ENCODE measurements at regions not wholly inside any gene's neighbourhood (a gene's known extent, or its start where the extent isn't known, plus 50 kb on each side); places are given as distances from the start of the nearest gene placed in this dataset.
A peak's percentile ranks its signal among the peaks of the same experiment; 100 is the strongest.

DNA sequence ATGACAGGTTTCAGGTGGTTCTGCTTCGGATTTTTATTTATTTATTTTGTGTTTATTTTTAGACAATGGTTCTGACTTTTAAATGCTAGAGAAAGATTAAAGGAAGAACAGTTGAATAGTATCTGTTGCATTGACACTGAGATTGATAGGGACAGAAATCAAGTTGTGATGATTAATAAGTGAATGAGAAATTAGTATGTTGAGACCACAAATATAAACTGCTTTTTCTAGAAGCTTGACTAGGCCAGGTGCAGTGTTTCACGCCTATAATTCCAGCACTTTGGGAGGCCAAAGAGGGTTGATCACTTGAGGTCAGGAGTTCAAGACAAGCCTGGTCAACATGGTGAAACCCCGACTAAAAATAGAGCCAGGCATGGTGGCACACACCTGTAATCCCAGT is 65.1 kb upstream of the TNRC6B start:
- TF ChIP-seq, protein P1, sequence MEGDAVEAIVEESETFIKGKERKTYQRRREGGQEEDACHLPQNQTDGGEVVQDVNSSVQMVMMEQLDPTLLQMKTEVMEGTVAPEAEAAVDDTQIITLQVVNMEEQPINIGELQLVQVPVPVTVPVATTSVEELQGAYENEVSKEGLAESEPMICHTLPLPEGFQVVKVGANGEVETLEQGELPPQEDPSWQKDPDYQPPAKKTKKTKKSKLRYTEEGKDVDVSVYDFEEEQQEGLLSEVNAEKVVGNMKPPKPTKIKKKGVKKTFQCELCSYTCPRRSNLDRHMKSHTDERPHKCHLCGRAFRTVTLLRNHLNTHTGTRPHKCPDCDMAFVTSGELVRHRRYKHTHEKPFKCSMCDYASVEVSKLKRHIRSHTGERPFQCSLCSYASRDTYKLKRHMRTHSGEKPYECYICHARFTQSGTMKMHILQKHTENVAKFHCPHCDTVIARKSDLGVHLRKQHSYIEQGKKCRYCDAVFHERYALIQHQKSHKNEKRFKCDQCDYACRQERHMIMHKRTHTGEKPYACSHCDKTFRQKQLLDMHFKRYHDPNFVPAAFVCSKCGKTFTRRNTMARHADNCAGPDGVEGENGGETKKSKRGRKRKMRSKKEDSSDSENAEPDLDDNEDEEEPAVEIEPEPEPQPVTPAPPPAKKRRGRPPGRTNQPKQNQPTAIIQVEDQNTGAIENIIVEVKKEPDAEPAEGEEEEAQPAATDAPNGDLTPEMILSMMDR (conservative IDR thresholded peaks at IDR 0.05; ENCODE audit: low read depth, low read length) = no peak
- DNase-seq (ENCODE audit: low read depth) = no peak
- H3K4me3 ChIP-seq (ENCODE audit: low read depth, low read length) = no peak overlapping the region

DNA sequence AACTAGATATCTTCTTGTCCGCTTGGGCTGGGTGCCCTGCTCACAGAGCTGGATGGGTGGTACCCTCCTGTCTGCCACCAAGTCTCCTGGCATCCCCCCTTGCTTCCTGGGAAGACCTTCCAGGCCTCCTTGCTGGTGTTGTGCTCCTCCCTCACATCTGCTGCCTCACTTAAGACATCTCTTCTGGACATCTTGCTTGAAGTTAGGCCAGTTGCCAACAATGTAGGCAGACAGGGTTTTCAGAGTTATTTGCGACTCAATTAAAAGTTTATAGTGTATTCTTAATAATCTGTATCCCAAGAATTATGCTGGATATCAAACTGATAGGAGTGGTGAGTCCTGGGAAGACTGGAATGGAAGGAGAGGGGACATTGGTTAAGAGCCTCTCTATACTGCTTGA is 64.0 kb upstream of the TNRC6B start:
- no peak overlapping the region for H3K4me3 ChIP-seq (ENCODE audit: low read depth, low read length)
- TF ChIP-seq, protein P1 (conservative IDR thresholded peaks at IDR 0.05; ENCODE audit: low read depth, low read length) = no peak
- peak; percentile 30 for DNase-seq (ENCODE audit: low read depth)

DNA sequence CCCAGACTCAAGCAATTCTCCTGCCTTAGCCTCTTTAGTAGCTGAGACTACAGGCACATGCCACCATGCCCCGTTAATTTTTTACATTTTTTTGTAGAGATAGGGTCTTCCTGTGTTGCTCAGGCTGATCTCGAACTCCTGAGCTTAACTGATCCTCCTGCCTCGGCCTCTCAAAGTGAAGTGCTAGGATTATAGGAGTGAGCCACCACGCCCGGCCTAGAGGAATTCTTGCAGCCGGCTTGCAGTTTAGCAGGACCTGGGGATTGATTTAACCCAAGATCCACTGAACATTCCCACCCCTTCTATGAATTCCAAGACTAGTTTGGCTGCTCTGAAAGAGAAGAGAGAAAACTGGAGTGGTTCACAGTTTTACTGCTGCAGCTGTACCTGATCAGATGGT is 63.3 kb upstream of the TNRC6B start:
- DNase-seq (ENCODE audit: low read depth) = no peak
- no peak overlapping the region for H3K4me3 ChIP-seq (ENCODE audit: low read depth, low read length)
- TF ChIP-seq, protein P1 (conservative IDR thresholded peaks at IDR 0.05; ENCODE audit: low read depth, low read length) = no peak

DNA sequence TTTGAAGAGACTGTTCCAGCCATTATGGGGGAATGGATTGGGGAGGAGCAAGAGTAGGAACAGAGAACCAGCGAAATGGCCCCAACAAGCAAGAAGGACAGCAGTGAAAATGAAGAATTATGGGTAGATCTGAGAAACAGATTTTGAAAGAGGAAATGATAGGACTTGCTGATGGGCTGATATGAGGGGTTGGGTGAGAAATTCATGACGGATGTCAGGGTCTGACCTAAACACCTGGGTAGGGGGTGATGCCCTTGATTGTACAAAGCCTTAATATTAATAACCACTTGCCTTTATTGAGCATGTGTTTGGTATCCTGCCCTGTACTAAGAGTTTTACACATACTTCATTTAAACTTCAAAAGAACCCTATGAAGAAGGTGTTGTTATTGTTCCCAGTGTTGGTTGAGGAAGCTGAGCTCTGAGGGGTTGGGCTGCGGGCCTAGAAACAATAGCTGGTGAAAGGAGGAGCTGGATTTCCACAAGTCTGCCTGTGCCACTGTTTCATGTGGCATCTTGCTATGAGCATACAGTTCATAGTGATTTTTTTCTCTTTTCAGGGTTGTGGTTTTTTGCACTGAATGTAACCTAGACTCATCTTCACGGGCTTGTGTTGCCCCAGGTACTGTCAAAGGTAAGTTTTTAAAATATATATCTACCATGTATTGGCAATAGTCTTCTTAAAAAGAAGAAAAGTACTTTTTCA is 61.1 kb upstream of the TNRC6B start:
- TF ChIP-seq, protein P1 (conservative IDR thresholded peaks at IDR 0.05; ENCODE audit: low read depth, low read length) = no peak
- DNase-seq (ENCODE audit: low read depth) = no peak
- no peak overlapping the region for H3K4me3 ChIP-seq (ENCODE audit: low read depth, low read length)

DNA sequence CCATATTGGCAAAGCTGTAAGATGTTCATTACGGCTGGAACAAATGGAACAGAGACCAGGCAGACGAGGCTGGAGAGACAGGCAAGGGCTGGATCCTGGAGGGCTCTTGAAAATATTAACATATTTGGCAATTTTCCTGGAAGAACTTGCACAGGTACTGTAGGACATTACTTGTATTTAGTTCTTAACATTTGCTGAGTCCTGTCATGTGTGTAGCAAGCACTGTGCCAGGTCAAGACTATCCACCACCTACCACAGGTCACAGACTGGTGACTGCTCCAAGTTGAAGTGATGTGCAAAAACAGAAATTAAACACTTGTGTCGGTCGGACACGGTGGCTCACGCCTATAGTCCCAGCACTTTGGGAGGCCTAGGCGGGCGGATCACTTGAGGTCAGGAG is 58.7 kb upstream of the TNRC6B start:
- no peak overlapping the region for H3K4me3 ChIP-seq (ENCODE audit: low read depth, low read length)
- TF ChIP-seq, protein P1 (conservative IDR thresholded peaks at IDR 0.05; ENCODE audit: low read depth, low read length) = no peak
- no peak for DNase-seq (ENCODE audit: low read depth)

DNA sequence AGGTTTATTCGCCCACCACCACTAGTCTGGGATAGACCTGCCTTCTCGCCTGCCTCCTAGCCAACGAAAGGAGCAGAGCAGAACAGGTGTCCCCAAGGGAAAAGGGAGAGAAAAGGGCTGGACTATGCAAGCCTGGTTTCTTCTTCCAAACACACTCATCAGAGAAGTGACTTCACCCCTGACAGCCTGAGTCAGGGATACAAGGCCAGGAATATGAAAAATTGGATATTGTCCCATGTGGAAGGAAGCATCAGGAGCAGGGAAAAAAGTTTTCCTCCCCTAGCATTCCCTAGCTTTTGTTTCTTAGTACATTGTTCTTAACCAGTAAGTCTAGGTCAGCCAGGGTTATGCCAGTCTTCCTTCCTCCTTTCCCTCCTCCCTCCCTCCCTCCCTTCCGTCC is 56.9 kb upstream of the TNRC6B start:
- DNase-seq (ENCODE audit: low read depth) = no peak
- no peak overlapping the region for H3K4me3 ChIP-seq (ENCODE audit: low read depth, low read length)
- TF ChIP-seq, protein P1 (conservative IDR thresholded peaks at IDR 0.05; ENCODE audit: low read depth, low read length) = no peak

DNA sequence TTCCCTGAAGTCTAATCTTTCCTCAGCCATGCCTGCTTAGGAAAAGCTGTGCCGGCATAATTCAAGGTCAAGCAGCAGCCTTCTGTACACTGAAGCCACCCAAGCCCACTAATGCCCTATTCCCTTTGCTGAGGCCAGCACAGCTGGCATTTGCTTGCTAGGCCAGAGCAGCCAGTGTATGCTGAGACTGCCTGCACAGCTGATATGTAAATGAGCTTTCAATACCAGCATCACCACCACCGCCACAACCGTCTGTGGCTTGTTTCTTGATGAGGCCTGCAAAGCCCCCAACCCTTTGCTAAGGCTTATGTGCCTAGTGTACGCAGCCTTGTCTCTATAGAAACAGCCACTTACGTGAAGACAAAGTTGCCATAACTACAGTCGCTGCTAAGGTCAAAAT is 56.3 kb upstream of the TNRC6B start:
- no peak for DNase-seq (ENCODE audit: low read depth)
- TF ChIP-seq, protein P1 (conservative IDR thresholded peaks at IDR 0.05; ENCODE audit: low read depth, low read length) = no peak
- no peak overlapping the region for H3K4me3 ChIP-seq (ENCODE audit: low read depth, low read length)

Measured in choroid plexus epithelial cell (primary cell).